ENCODE measurements at regions not wholly inside any gene's neighbourhood (a gene's known extent, or its start where the extent isn't known, plus 50 kb on each side); places are given as distances from the start of the nearest gene placed in this dataset.

DNA sequence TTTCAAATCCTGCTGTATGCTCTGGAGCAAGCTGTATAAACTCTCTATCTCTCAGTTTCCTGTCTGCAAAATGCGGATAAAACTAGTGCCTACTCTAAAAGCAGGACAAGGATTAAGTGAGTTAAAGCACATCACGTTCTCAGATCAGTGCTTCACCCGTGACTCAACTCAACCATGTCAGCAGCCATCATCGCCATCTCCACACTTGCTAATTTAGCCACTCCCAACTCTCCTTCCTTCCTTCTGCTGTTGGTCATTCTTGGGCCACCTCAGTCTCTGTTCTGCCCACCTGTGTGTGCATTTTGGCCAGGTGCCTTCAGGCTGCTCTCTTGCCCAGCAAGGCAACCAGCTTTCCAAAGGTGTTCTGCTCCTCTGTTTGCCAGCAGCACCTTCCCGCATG is 260.0 kb upstream of the CDYL start:
- Histone ChIP-seq H3K79me1 (replicated peaks; ENCODE audit: low read length, poor library complexity, severe bottlenecking) (no peaks in the 10 kb centered on the region), H2AFZ (ENCODE audit: low read depth, low read length) (no peak overlapping the region), H2BK5ac (ENCODE audit: low read depth, low read length, poor library complexity, severe bottlenecking) (no peak overlapping the region), H2BK12ac (ENCODE audit: low read length in 2 of 2) (no peak overlapping the region), H4K91ac (ENCODE audit: low read length) (no peak overlapping the region), H2BK120ac (ENCODE audit: low read depth, low read length) (no peak overlapping the region), H3K27ac (ENCODE audit: low read length, poor library complexity, severe bottlenecking) (no peak overlapping the region), H4K8ac (ENCODE audit: low read length) (no peak overlapping the region), H3K4me2 (ENCODE audit: low read length, poor library complexity, severe bottlenecking) (no peak overlapping the region), H3K4me3 (ENCODE audit: insufficient read depth in 1 of 2, low read depth in 1 of 2, low read length in 2 of 2) (no peak overlapping the region), H3K36me3 (ENCODE audit: control insufficient read depth in 1 of 2, insufficient read depth in 2 of 2, low read depth in 1 of 2, low read length in 2 of 2) (no peaks in the 10 kb centered on the region), H3K4me1 (ENCODE audit: control insufficient read depth, insufficient read depth, low read depth, low read length) (no peaks in the 10 kb centered on the region), H3K9ac (ENCODE audit: low read length) (no peak overlapping the region), H2BK15ac (ENCODE audit: low read depth, poor library complexity, severe bottlenecking) (no peak overlapping the region), H3K9me3 (ENCODE audit: control insufficient read depth, low read length) (no peaks in the 10 kb centered on the region), H3K27me3 (ENCODE audit: control insufficient read depth in 1 of 2, insufficient read depth in 1 of 2, low read length in 2 of 2) (peaks cover 0 to 3% of the 10 kb centered on the region in 2 experiments), H2AK5ac (ENCODE audit: low read length, severe bottlenecking) (no peak overlapping the region), H3K4ac (ENCODE audit: low read depth in 1 of 2, low read length in 2 of 2) (no peak overlapping the region), H3K14ac (ENCODE audit: low read length in 2 of 2) (no peak overlapping the region), H3K23ac (ENCODE audit: low read length in 2 of 2) (no peak overlapping the region), H3K18ac (ENCODE audit: low read depth in 1 of 2, low read length in 2 of 2) (no peak overlapping the region)
- DNase-seq, result no peak
- WGBS, result 86% methylated on average over 5 of the region's 5 CpGs

DNA sequence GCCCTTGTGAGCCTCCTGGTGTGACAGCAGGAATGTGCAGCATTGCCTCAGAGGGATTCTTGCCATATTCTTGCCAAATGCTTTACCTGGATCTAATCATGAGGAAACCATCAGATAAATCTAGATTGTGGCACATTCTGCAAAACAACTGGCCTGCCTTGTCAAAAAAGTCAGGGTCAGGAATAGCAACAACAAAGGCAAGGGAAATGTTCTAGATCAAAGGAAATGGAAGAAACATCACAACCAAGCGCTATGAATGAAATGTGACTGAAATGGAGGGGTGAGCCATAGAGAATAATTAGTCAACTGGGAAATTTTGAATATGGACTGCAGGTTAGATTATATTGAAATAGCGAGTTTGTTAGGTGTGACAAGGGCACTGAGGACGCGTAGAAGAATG is 262.6 kb upstream of the CDYL start:
- no peak overlapping the region for H2BK12ac ChIP-seq (ENCODE audit: low read length in 2 of 2)
- H3K18ac ChIP-seq (ENCODE audit: low read depth in 1 of 2, low read length in 2 of 2), result no peak overlapping the region
- no peak overlapping the region for H3K27ac ChIP-seq (ENCODE audit: low read length, poor library complexity, severe bottlenecking)
- 97% methylated on average over 4 of the region's 4 CpGs for WGBS
- no peak overlapping the region for H3K14ac ChIP-seq (ENCODE audit: low read length in 2 of 2)
- no peaks in the 10 kb centered on the region for H3K79me1 ChIP-seq (replicated peaks; ENCODE audit: low read length, poor library complexity, severe bottlenecking)
- H3K9me3 ChIP-seq (ENCODE audit: control insufficient read depth, low read length), result no peaks in the 10 kb centered on the region
- H2AK5ac ChIP-seq (ENCODE audit: low read length, severe bottlenecking), result no peak overlapping the region
- H2BK120ac ChIP-seq (ENCODE audit: low read depth, low read length), result no peak overlapping the region
- H2BK5ac ChIP-seq (ENCODE audit: low read depth, low read length, poor library complexity, severe bottlenecking), result no peak overlapping the region
- H3K9ac ChIP-seq (ENCODE audit: low read length), result no peak overlapping the region
- H3K4ac ChIP-seq (ENCODE audit: low read depth in 1 of 2, low read length in 2 of 2), result no peak overlapping the region
- no peak overlapping the region for H2AFZ ChIP-seq (ENCODE audit: low read depth, low read length)
- H3K36me3 ChIP-seq (ENCODE audit: control insufficient read depth in 1 of 2, insufficient read depth in 2 of 2, low read depth in 1 of 2, low read length in 2 of 2), result no peaks in the 10 kb centered on the region
- no peak overlapping the region for H4K8ac ChIP-seq (ENCODE audit: low read length)
- H3K23ac ChIP-seq (ENCODE audit: low read length in 2 of 2), result no peak overlapping the region
- H4K91ac ChIP-seq (ENCODE audit: low read length), result no peak overlapping the region
- no peak overlapping the region for H3K4me2 ChIP-seq (ENCODE audit: low read length, poor library complexity, severe bottlenecking)
- H2BK15ac ChIP-seq (ENCODE audit: low read depth, poor library complexity, severe bottlenecking), result no peak overlapping the region
- H3K27me3 ChIP-seq (ENCODE audit: control insufficient read depth in 1 of 2, insufficient read depth in 1 of 2, low read length in 2 of 2), result peaks cover 0 to 3% of the 10 kb centered on the region in 2 experiments
- H3K4me1 ChIP-seq (ENCODE audit: control insufficient read depth, insufficient read depth, low read depth, low read length), result no peaks in the 10 kb centered on the region
- DNase-seq, result no peak
- no peak overlapping the region for H3K4me3 ChIP-seq (ENCODE audit: insufficient read depth in 1 of 2, low read depth in 1 of 2, low read length in 2 of 2)

DNA sequence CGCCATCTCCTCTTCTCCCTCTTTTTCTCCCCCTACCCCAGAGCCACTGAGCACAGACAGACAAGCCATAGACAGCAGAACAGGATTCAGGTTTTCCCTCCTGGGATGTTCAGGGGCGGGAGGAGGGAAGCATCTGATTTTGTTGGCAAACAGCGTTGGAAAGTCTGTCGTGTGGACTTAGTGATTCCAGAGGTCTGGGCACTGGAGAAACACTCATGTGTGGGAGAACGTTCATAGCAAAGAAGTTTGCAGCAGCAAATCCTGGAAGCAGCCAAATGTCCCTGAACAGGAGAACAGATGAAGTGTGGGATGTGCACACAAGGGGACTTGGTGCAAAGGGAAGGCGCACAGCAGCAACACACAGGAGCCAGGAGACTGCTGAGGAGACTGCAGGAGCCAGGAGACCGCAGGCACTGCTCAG is 264.1 kb upstream of the CDYL start:
- H2AFZ ChIP-seq (ENCODE audit: low read depth, low read length), result no peak overlapping the region
- no peak overlapping the region for H3K27ac ChIP-seq (ENCODE audit: low read length, poor library complexity, severe bottlenecking)
- no peak overlapping the region for H2BK120ac ChIP-seq (ENCODE audit: low read depth, low read length)
- no peak overlapping the region for H3K18ac ChIP-seq (ENCODE audit: low read depth in 1 of 2, low read length in 2 of 2)
- no peak overlapping the region for H4K91ac ChIP-seq (ENCODE audit: low read length)
- H3K9ac ChIP-seq (ENCODE audit: low read length), result no peak overlapping the region
- H3K4ac ChIP-seq (ENCODE audit: low read depth in 1 of 2, low read length in 2 of 2), result no peak overlapping the region
- no peak overlapping the region for H2BK5ac ChIP-seq (ENCODE audit: low read depth, low read length, poor library complexity, severe bottlenecking)
- H2BK12ac ChIP-seq (ENCODE audit: low read length in 2 of 2), result no peak overlapping the region
- no peaks in the 10 kb centered on the region for H3K9me3 ChIP-seq (ENCODE audit: control insufficient read depth, low read length)
- no peak overlapping the region for H3K4me2 ChIP-seq (ENCODE audit: low read length, poor library complexity, severe bottlenecking)
- H2AK5ac ChIP-seq (ENCODE audit: low read length, severe bottlenecking), result no peak overlapping the region
- no peaks in the 10 kb centered on the region for H3K79me1 ChIP-seq (replicated peaks; ENCODE audit: low read length, poor library complexity, severe bottlenecking)
- no peak overlapping the region for H4K8ac ChIP-seq (ENCODE audit: low read length)
- no peak overlapping the region for H3K4me3 ChIP-seq (ENCODE audit: insufficient read depth in 1 of 2, low read depth in 1 of 2, low read length in 2 of 2)
- H3K14ac ChIP-seq (ENCODE audit: low read length in 2 of 2), result no peak overlapping the region
- H3K27me3 ChIP-seq (ENCODE audit: control insufficient read depth in 1 of 2, insufficient read depth in 1 of 2, low read length in 2 of 2), result peaks cover 0 to 3% of the 10 kb centered on the region in 2 experiments
- 78% methylated on average over 6 of the region's 7 CpGs for WGBS
- no peaks in the 10 kb centered on the region for H3K4me1 ChIP-seq (ENCODE audit: control insufficient read depth, insufficient read depth, low read depth, low read length)
- H2BK15ac ChIP-seq (ENCODE audit: low read depth, poor library complexity, severe bottlenecking), result no peak overlapping the region
- H3K36me3 ChIP-seq (ENCODE audit: control insufficient read depth in 1 of 2, insufficient read depth in 2 of 2, low read depth in 1 of 2, low read length in 2 of 2), result no peaks in the 10 kb centered on the region
- H3K23ac ChIP-seq (ENCODE audit: low read length in 2 of 2), result no peak overlapping the region
- no peak for DNase-seq

DNA sequence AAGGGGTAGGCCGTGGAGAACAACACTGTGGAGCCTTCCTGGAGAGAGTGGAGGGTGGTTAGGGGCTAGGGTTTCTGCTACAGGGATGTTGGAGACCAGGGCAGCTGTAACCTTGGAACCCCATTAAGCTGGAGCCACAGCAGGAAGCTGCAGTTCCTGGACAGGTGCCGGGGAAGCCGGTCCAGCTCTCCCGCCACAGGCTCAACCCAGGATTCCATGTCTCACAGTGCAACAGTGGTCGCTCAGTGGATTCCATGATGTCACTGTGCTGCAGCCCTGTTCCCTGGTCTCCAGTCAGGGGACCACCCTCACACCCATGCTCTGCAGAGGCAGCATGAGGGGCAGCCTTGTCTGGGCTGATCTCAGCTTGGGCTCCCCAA is 264.6 kb upstream of the CDYL start:
- Histone ChIP-seq H3K9ac (ENCODE audit: low read length) (no peak overlapping the region), H2AK5ac (ENCODE audit: low read length, severe bottlenecking) (no peak overlapping the region), H2BK15ac (ENCODE audit: low read depth, poor library complexity, severe bottlenecking) (no peak overlapping the region), H2BK12ac (ENCODE audit: low read length in 2 of 2) (no peak overlapping the region), H3K27ac (ENCODE audit: low read length, poor library complexity, severe bottlenecking) (no peak overlapping the region), H3K4ac (ENCODE audit: low read depth in 1 of 2, low read length in 2 of 2) (no peak overlapping the region), H3K4me1 (ENCODE audit: control insufficient read depth, insufficient read depth, low read depth, low read length) (no peaks in the 10 kb centered on the region), H3K4me3 (ENCODE audit: insufficient read depth in 1 of 2, low read depth in 1 of 2, low read length in 2 of 2) (no peak overlapping the region), H2AFZ (ENCODE audit: low read depth, low read length) (no peak overlapping the region), H4K8ac (ENCODE audit: low read length) (no peak overlapping the region), H3K14ac (ENCODE audit: low read length in 2 of 2) (no peak overlapping the region), H3K23ac (ENCODE audit: low read length in 2 of 2) (no peak overlapping the region), H3K9me3 (ENCODE audit: control insufficient read depth, low read length) (no peaks in the 10 kb centered on the region), H3K4me2 (ENCODE audit: low read length, poor library complexity, severe bottlenecking) (no peak overlapping the region), H2BK120ac (ENCODE audit: low read depth, low read length) (no peak overlapping the region), H2BK5ac (ENCODE audit: low read depth, low read length, poor library complexity, severe bottlenecking) (no peak overlapping the region), H3K27me3 (ENCODE audit: control insufficient read depth in 1 of 2, insufficient read depth in 1 of 2, low read length in 2 of 2) (peaks cover 0 to 3% of the 10 kb centered on the region in 2 experiments), H4K91ac (ENCODE audit: low read length) (no peak overlapping the region), H3K18ac (ENCODE audit: low read depth in 1 of 2, low read length in 2 of 2) (no peak overlapping the region), H3K36me3 (ENCODE audit: control insufficient read depth in 1 of 2, insufficient read depth in 2 of 2, low read depth in 1 of 2, low read length in 2 of 2) (no peaks in the 10 kb centered on the region), H3K79me1 (replicated peaks; ENCODE audit: low read length, poor library complexity, severe bottlenecking) (no peaks in the 10 kb centered on the region)
- 95% methylated on average over 5 of the region's 5 CpGs for WGBS
- no peak for DNase-seq

All from mesenchymal stem cell (in vitro differentiated cells and primary cell).